ENCODE measurements at regions not wholly inside any gene's neighbourhood (a gene's known extent, or its start where the extent isn't known, plus 50 kb on each side); places are given as distances from the start of the nearest gene placed in this dataset.

- Histone ChIP-seq H3K4me1 (replicated peaks) (no peaks in the 10 kb centered on the region), H3K9me3 (no peaks in the 10 kb centered on the region), H3K27ac (no peak overlapping the region), H3K27me3 (replicated peaks; ENCODE audit: insufficient read depth) (no peaks in the 10 kb centered on the region), H3K4me3 (no peak overlapping the region), H3K36me3 (no peaks in the 10 kb centered on the region)
- TF ChIP-seq POLR2AphosphoS5 (IDR thresholded peaks at IDR 0.05) (no peak), POLR2A (IDR thresholded peaks at IDR 0.05) (no peak)
- TF ChIP-seq, protein P1, sequence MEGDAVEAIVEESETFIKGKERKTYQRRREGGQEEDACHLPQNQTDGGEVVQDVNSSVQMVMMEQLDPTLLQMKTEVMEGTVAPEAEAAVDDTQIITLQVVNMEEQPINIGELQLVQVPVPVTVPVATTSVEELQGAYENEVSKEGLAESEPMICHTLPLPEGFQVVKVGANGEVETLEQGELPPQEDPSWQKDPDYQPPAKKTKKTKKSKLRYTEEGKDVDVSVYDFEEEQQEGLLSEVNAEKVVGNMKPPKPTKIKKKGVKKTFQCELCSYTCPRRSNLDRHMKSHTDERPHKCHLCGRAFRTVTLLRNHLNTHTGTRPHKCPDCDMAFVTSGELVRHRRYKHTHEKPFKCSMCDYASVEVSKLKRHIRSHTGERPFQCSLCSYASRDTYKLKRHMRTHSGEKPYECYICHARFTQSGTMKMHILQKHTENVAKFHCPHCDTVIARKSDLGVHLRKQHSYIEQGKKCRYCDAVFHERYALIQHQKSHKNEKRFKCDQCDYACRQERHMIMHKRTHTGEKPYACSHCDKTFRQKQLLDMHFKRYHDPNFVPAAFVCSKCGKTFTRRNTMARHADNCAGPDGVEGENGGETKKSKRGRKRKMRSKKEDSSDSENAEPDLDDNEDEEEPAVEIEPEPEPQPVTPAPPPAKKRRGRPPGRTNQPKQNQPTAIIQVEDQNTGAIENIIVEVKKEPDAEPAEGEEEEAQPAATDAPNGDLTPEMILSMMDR (IDR thresholded peaks at IDR 0.05): no peak
- DNase-seq (ENCODE audit: low spot score): no peak
- intact Hi-C loops (cut with DNase I): no loop called here
- WGBS: 46% methylated on average over 5 of the region's 5 CpGs
These were observed 605.2 kb upstream of the DPP6 start for GRCh38 chr7:153447011-153447410.

DNA sequence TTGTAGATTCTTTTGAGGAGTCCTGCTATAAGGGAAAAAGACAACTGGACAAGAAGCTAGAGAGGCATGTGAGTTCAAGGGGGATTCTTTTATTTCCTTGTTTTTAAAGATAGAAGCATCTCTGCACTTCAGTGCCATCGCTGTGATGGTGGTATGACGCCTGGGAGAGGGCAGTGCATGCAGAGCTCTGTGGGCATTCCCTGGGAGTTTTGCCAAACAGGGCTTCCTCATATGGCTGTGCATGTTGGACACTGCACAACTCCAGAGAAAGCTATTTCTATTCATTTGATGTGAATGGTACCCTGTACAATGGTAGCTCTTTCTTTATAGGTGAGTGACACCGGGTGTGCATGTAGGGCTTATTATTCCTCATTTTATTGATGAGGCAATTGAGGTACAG, 599.5 kb upstream of the DPP6 start:
- no peak for DNase-seq (ENCODE audit: low spot score)
- H3K27me3 ChIP-seq (replicated peaks; ENCODE audit: insufficient read depth): no peaks in the 10 kb centered on the region
- H3K27ac ChIP-seq: no peak overlapping the region
- intact Hi-C loops (cut with DNase I): no loop called here
- WGBS: 76% methylated on average over 3 of the region's 3 CpGs
- H3K9me3 ChIP-seq: no peaks in the 10 kb centered on the region
- no peaks in the 10 kb centered on the region for H3K4me1 ChIP-seq (replicated peaks)
- no peaks in the 10 kb centered on the region for H3K36me3 ChIP-seq
- TF ChIP-seq, protein P1 (IDR thresholded peaks at IDR 0.05): no peak
- no peak overlapping the region for H3K4me3 ChIP-seq

GRCh38 chr7:153454306-153454705, 597.9 kb upstream of the DPP6 start:
- Histone ChIP-seq H3K27me3 (replicated peaks; ENCODE audit: insufficient read depth) (no peaks in the 10 kb centered on the region), H3K36me3 (no peaks in the 10 kb centered on the region), H3K27ac (no peak overlapping the region), H3K9me3 (no peaks in the 10 kb centered on the region), H3K4me1 (replicated peaks) (no peaks in the 10 kb centered on the region), H3K4me3 (no peak overlapping the region)
- TF ChIP-seq POLR2A (IDR thresholded peaks at IDR 0.05): no peak
- TF ChIP-seq, protein P1 (IDR thresholded peaks at IDR 0.05): no peak
- TF ChIP-seq POLR2AphosphoS5 (IDR thresholded peaks at IDR 0.05): no peak
- intact Hi-C loops (cut with DNase I): no loop called here
- DNase-seq (ENCODE audit: low spot score): no peak
- 63% methylated on average over 9 of the region's 9 CpGs for WGBS

DNA sequence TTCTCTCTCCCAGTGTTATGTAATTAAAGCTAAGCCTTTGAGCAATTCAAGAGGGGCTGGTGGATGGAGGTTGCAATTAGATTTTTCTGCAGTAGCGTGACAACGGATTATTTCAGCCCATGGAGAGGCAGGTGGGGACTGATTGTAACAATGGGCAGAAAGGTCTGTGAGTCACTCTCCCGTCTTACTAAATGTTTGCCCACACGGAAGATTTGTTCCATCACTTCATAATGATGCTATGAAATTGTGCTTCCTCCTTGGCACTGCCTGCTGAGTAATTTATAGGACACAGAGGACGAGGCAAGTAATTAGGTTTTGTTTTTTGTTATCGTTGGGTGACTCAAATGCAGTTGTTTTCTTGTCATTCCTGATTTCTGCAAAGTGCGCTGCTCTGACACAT, 594.5 kb upstream of the DPP6 start:
- WGBS: 57% methylated on average over 7 of the region's 7 CpGs
- Histone ChIP-seq H3K9me3 (no peaks in the 10 kb centered on the region), H3K27me3 (replicated peaks; ENCODE audit: insufficient read depth) (no peaks in the 10 kb centered on the region), H3K4me3 (no peak overlapping the region), H3K4me1 (replicated peaks) (no peaks in the 10 kb centered on the region), H3K36me3 (no peaks in the 10 kb centered on the region), H3K27ac (no peak overlapping the region)
- intact Hi-C loops (cut with DNase I): no loop called here
- TF ChIP-seq POLR2A (IDR thresholded peaks at IDR 0.05): no peak
- no peak for TF ChIP-seq POLR2AphosphoS5 (IDR thresholded peaks at IDR 0.05)
- TF ChIP-seq, protein P1 (IDR thresholded peaks at IDR 0.05): no peak
- DNase-seq (ENCODE audit: low spot score): no peak

- Histone ChIP-seq H3K27me3 (replicated peaks; ENCODE audit: insufficient read depth) (no peaks in the 10 kb centered on the region), H3K36me3 (no peaks in the 10 kb centered on the region), H3K4me3 (no peak overlapping the region), H3K4me1 (replicated peaks) (no peaks in the 10 kb centered on the region), H3K9me3 (no peaks in the 10 kb centered on the region), H3K27ac (no peak overlapping the region)
- 62% methylated on average over 9 of the region's 9 CpGs for WGBS
- intact Hi-C loops (cut with DNase I): no loop called here
- TF ChIP-seq POLR2AphosphoS5 (IDR thresholded peaks at IDR 0.05) (no peak), POLR2A (IDR thresholded peaks at IDR 0.05) (no peak)
- TF ChIP-seq, protein P1 (IDR thresholded peaks at IDR 0.05): no peak
- no peak for DNase-seq (ENCODE audit: low spot score)
These were observed 582.1 kb upstream of the DPP6 start for GRCh38 chr7:153470004-153470671.

Measured in prostate gland (tissue), 2 donors.